ENCODE measurements at regions not wholly inside any gene's neighbourhood (a gene's known extent, or its start where the extent isn't known, plus 50 kb on each side); places are given as distances from the start of the nearest gene placed in this dataset.

GRCh38 chr15:37764733-37765191, 169.7 kb upstream of the TMCO5A start:
- no peaks in the 10 kb centered on the region for H3K9me3 Mint-ChIP-seq
- no peak overlapping the region for H3K27ac Mint-ChIP-seq
- intact Hi-C loops (cut with micrococcal nuclease), result loop anchor here (5.0 kb wide), 2 partner anchors 118 to 128 kb away; no protein-coding TSS in a partner anchor
- CTCF ChIA-PET, result interaction anchor here (0.9 to 2.8 kb wide), 4 partner anchors 12 to 117 kb away, joined by 3 to 8 read pairs (median 4); no protein-coding TSS in a partner anchor
- H3K27me3 Mint-ChIP-seq (ENCODE audit: low read depth), result peaks cover 2% of the 10 kb centered on the region
- peaks cover 4% of the 10 kb centered on the region for H3K4me1 Mint-ChIP-seq (ENCODE audit: low read depth)
- H3K36me3 Mint-ChIP-seq (ENCODE audit: low read depth), result no peaks in the 10 kb centered on the region
- no peak overlapping the region for H3K4me3 Mint-ChIP-seq
- DNase-seq, result peak; percentile 53

- Mint-ChIP-seq H3K36me3 (ENCODE audit: low read depth) (no peaks in the 10 kb centered on the region), H3K27me3 (ENCODE audit: low read depth) (peaks cover 4% of the 10 kb centered on the region), H3K4me1 (ENCODE audit: low read depth) (peaks cover 4% of the 10 kb centered on the region), H3K27ac (no peak overlapping the region), H3K4me3 (no peak overlapping the region), H3K9me3 (no peaks in the 10 kb centered on the region)
- peak; percentile 7 for DNase-seq
- CTCF ChIA-PET, result interaction anchor here (1.1 to 2.8 kb wide), 3 partner anchors 19 to 116 kb away, joined by 3 to 8 read pairs (median 4); no protein-coding TSS in a partner anchor
- intact Hi-C loops (cut with micrococcal nuclease), result loop anchor here (5.0 kb wide), 1 partner anchor 117 kb away; no protein-coding TSS in a partner anchor
Measured at GRCh38 chr15:37765786-37766185, 168.7 kb upstream of the TMCO5A start.

- intact Hi-C loops (cut with micrococcal nuclease), result loop anchor here (5.0 kb wide), 1 partner anchor 114 kb away; no protein-coding TSS in a partner anchor
- Mint-ChIP-seq H3K36me3 (ENCODE audit: low read depth) (no peaks in the 10 kb centered on the region), H3K4me1 (ENCODE audit: low read depth) (peaks cover 4% of the 10 kb centered on the region), H3K27me3 (ENCODE audit: low read depth) (peaks cover 5% of the 10 kb centered on the region), H3K27ac (no peak overlapping the region), H3K9me3 (no peaks in the 10 kb centered on the region), H3K4me3 (no peak overlapping the region)
- CTCF ChIA-PET, result no interaction called here
- DNase-seq, result no peak
Measured at GRCh38 chr15:37767841-37768455, 166.5 kb upstream of the TMCO5A start.

- Mint-ChIP-seq H3K27ac (no peak overlapping the region), H3K9me3 (no peaks in the 10 kb centered on the region), H3K4me1 (ENCODE audit: low read depth) (no peaks in the 10 kb centered on the region), H3K36me3 (ENCODE audit: low read depth) (no peaks in the 10 kb centered on the region), H3K4me3 (no peak overlapping the region), H3K27me3 (ENCODE audit: low read depth) (peaks cover 5% of the 10 kb centered on the region)
- CTCF ChIA-PET, result no interaction called here
- intact Hi-C loops (cut with micrococcal nuclease), result no loop called here
- DNase-seq, result no peak
Measured at GRCh38 chr15:37771465-37771864, 163.0 kb upstream of the TMCO5A start.

- H3K36me3 Mint-ChIP-seq (ENCODE audit: low read depth), result no peaks in the 10 kb centered on the region
- peaks cover 2% of the 10 kb centered on the region for H3K27me3 Mint-ChIP-seq (ENCODE audit: low read depth)
- no peaks in the 10 kb centered on the region for H3K9me3 Mint-ChIP-seq
- intact Hi-C loops (cut with micrococcal nuclease), result no loop called here
- no peaks in the 10 kb centered on the region for H3K4me1 Mint-ChIP-seq (ENCODE audit: low read depth)
- CTCF ChIA-PET, result no interaction called here
- DNase-seq, result no peak
- H3K27ac Mint-ChIP-seq, result no peak overlapping the region
- no peak overlapping the region for H3K4me3 Mint-ChIP-seq
Measured at GRCh38 chr15:37773111-37773860, 161.2 kb upstream of the TMCO5A start.

- no peak for DNase-seq
- Mint-ChIP-seq H3K4me1 (ENCODE audit: low read depth) (no peaks in the 10 kb centered on the region), H3K27me3 (ENCODE audit: low read depth) (peaks cover 2% of the 10 kb centered on the region), H3K4me3 (no peak overlapping the region), H3K36me3 (ENCODE audit: low read depth) (no peaks in the 10 kb centered on the region), H3K27ac (no peak overlapping the region), H3K9me3 (no peaks in the 10 kb centered on the region)
- intact Hi-C loops (cut with micrococcal nuclease), result no loop called here
- CTCF ChIA-PET, result interaction anchor here (0.6 kb wide), 1 partner anchor 19 kb away, joined by 3 read pairs; no protein-coding TSS in a partner anchor
Measured at GRCh38 chr15:37774961-37775360, 159.5 kb upstream of the TMCO5A start.

GRCh38 chr15:37777006-37777405, 157.4 kb upstream of the TMCO5A start:
- Mint-ChIP-seq H3K4me3 (no peak overlapping the region), H3K4me1 (ENCODE audit: low read depth) (no peaks in the 10 kb centered on the region), H3K36me3 (ENCODE audit: low read depth) (no peaks in the 10 kb centered on the region), H3K27me3 (ENCODE audit: low read depth) (no peaks in the 10 kb centered on the region), H3K9me3 (no peaks in the 10 kb centered on the region), H3K27ac (no peak overlapping the region)
- CTCF ChIA-PET, result interaction anchor here (0.9 kb wide), 1 partner anchor 12 kb away, joined by 3 read pairs; no protein-coding TSS in a partner anchor
- intact Hi-C loops (cut with micrococcal nuclease), result no loop called here
- no peak for DNase-seq

- intact Hi-C loops (cut with micrococcal nuclease), result no loop called here
Measured at GRCh38 chr15:37783290-37783689, 151.2 kb upstream of the TMCO5A start.

GRCh38 chr15:37788330-37788729, 146.1 kb upstream of the TMCO5A start:
- intact Hi-C loops (cut with micrococcal nuclease), result no loop called here
- no peaks in the 10 kb centered on the region for H3K9me3 Mint-ChIP-seq
- CTCF ChIA-PET, result interaction anchor here (1.1 kb wide), 1 partner anchor 296 kb away, joined by 3 read pairs; no protein-coding TSS in a partner anchor
- no peak overlapping the region for H3K27ac Mint-ChIP-seq
- no peak for DNase-seq
- no peaks in the 10 kb centered on the region for H3K36me3 Mint-ChIP-seq (ENCODE audit: low read depth)
- no peaks in the 10 kb centered on the region for H3K4me1 Mint-ChIP-seq (ENCODE audit: low read depth)
- H3K27me3 Mint-ChIP-seq (ENCODE audit: low read depth), result peaks cover 6% of the 10 kb centered on the region
- H3K4me3 Mint-ChIP-seq, result no peak overlapping the region

More at GRCh38 chr15:37783290-37783689, 151.2 kb upstream of the TMCO5A start:
- Mint-ChIP-seq H3K27me3 (ENCODE audit: low read depth) (no peaks in the 10 kb centered on the region), H3K4me1 (ENCODE audit: low read depth) (no peaks in the 10 kb centered on the region), H3K4me3 (no peak overlapping the region), H3K9me3 (no peaks in the 10 kb centered on the region), H3K36me3 (ENCODE audit: low read depth) (no peaks in the 10 kb centered on the region), H3K27ac (no peak overlapping the region)
- CTCF ChIA-PET, result interaction anchor here (0.5 kb wide), 1 partner anchor 624 kb away, joined by 3 read pairs; no protein-coding TSS in a partner anchor
- no peak for DNase-seq

GRCh38 chr15:37788767-37789396, 145.6 kb upstream of the TMCO5A start:
- CTCF ChIA-PET, result interaction anchor here (1.1 kb wide), 1 partner anchor 295 kb away, joined by 3 read pairs; no protein-coding TSS in a partner anchor
- Mint-ChIP-seq H3K4me1 (ENCODE audit: low read depth) (no peaks in the 10 kb centered on the region), H3K4me3 (no peak overlapping the region), H3K27me3 (ENCODE audit: low read depth) (peaks cover 6% of the 10 kb centered on the region), H3K27ac (no peak overlapping the region), H3K9me3 (no peaks in the 10 kb centered on the region), H3K36me3 (ENCODE audit: low read depth) (no peaks in the 10 kb centered on the region)
- intact Hi-C loops (cut with micrococcal nuclease), result no loop called here
- no peak for DNase-seq

- no peak overlapping the region for H3K4me3 Mint-ChIP-seq
- no peaks in the 10 kb centered on the region for H3K4me1 Mint-ChIP-seq (ENCODE audit: low read depth)
- H3K27me3 Mint-ChIP-seq (ENCODE audit: low read depth), result peaks cover 6% of the 10 kb centered on the region
- DNase-seq, result no peak
- CTCF ChIA-PET, result interaction anchor here (1.1 kb wide), 1 partner anchor 295 kb away, joined by 3 read pairs; no protein-coding TSS in a partner anchor
- no peaks in the 10 kb centered on the region for H3K36me3 Mint-ChIP-seq (ENCODE audit: low read depth)
- no peaks in the 10 kb centered on the region for H3K9me3 Mint-ChIP-seq
- no peak overlapping the region for H3K27ac Mint-ChIP-seq
- intact Hi-C loops (cut with micrococcal nuclease), result no loop called here
Measured at GRCh38 chr15:37789397-37789786, 145.0 kb upstream of the TMCO5A start.

- Mint-ChIP-seq H3K9me3 (no peaks in the 10 kb centered on the region), H3K4me1 (ENCODE audit: low read depth) (no peaks in the 10 kb centered on the region), H3K36me3 (ENCODE audit: low read depth) (no peaks in the 10 kb centered on the region), H3K27ac (no peak overlapping the region), H3K27me3 (ENCODE audit: low read depth) (peaks cover 6% of the 10 kb centered on the region), H3K4me3 (no peak overlapping the region)
- DNase-seq, result no peak
- CTCF ChIA-PET, result no interaction called here
- intact Hi-C loops (cut with micrococcal nuclease), result no loop called here
Measured at GRCh38 chr15:37789881-37790280, 144.6 kb upstream of the TMCO5A start.

Data from activated naive CD4-positive, alpha-beta T cell treated with anti-CD3 and anti-CD28 coated beads for 36 hours (primary cell).